Vagina (tissue), 2 donors: ENCODE measurements at regions not wholly inside any gene's neighbourhood (a gene's known extent, or its start where the extent isn't known, plus 50 kb on each side); places are given as distances from the start of the nearest gene placed in this dataset.
"Not testable (repeated sequence)": the region's sequence is repeated elsewhere in the genome, so short reads cannot be mapped to it uniquely, and the experiment has no call there.

ENCODE experiments used
- POLR2A ChIP-seq, 2 donors: fragments of 450-650 bp; IDR thresholded peaks; one replicate each; pipeline ENCODE4 v1.6.1; 2017; ENCODE audit warnings: antibody characterized with exemption in 2 of 2, mild to moderate bottlenecking in 2 of 2, moderate library complexity in 2 of 2
- TF ChIP-seq, protein P1 (sequence below), 3 experiments: fragments of 450-650 bp in 2 of 3; fragments of 200-600 bp in 1 of 3; sonication (generic) in 1 of 3; IDR thresholded peaks; one replicate each; pipeline ENCODE4 v1.5.1; 2017 to 2019; ENCODE audit warnings: antibody characterized with exemption in 3 of 3, mild to moderate bottlenecking in 2 of 3, moderate library complexity in 2 of 3

GRCh38 chr2:111406616-111407015, 285.9 kb downstream of the BCL2L11 start:
- TF ChIP-seq, protein P1, sequence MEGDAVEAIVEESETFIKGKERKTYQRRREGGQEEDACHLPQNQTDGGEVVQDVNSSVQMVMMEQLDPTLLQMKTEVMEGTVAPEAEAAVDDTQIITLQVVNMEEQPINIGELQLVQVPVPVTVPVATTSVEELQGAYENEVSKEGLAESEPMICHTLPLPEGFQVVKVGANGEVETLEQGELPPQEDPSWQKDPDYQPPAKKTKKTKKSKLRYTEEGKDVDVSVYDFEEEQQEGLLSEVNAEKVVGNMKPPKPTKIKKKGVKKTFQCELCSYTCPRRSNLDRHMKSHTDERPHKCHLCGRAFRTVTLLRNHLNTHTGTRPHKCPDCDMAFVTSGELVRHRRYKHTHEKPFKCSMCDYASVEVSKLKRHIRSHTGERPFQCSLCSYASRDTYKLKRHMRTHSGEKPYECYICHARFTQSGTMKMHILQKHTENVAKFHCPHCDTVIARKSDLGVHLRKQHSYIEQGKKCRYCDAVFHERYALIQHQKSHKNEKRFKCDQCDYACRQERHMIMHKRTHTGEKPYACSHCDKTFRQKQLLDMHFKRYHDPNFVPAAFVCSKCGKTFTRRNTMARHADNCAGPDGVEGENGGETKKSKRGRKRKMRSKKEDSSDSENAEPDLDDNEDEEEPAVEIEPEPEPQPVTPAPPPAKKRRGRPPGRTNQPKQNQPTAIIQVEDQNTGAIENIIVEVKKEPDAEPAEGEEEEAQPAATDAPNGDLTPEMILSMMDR (IDR thresholded peaks at IDR 0.05), result not testable (repeated sequence)
- not testable (repeated sequence) for TF ChIP-seq POLR2A (IDR thresholded peaks at IDR 0.05)
